HCT116 (cell line): ENCODE measurements at regions not wholly inside any gene's neighbourhood (a gene's known extent, or its start where the extent isn't known, plus 50 kb on each side); places are given as distances from the start of the nearest gene placed in this dataset.

Source experiments
- ATAC-seq: fragments of 200-7000 bp; cut with Tn5 transposase; 2 replicates; pipeline ENCODE4 v1.9.1; 2020; ENCODE audit warnings: mild to moderate bottlenecking, moderate library complexity
- BruUV-seq: library from RNA; stranded (reverse); fragments of 400-500 nt; replicated peaks from 2 replicates; lab custom pipeline; 2021; lab: Mats Ljungman, UMichigan
- CTCF ChIA-PET: fragments of 300-600 bp; sonication (Branson Sonifier 250); formaldehyde crosslinking; loops from one replicate; lab custom pipeline; 2021; ENCODE audit warnings: antibody characterized with exemption; lab: Charles Lee
- POLR2A ChIA-PET: fragments of 300-600, 350-600 bp; sonication (Branson Sonifier 250); formaldehyde crosslinking; loops from one replicate; lab custom pipeline; 2021; ENCODE audit warnings: antibody characterized with exemption; lab: Charles Lee
- RAD21 ChIA-PET, 2 experiments: fragments of 300-600 bp; sonication (Branson Sonifier 250); formaldehyde crosslinking; loops; one replicate each; lab custom pipeline; 2023; ENCODE audit warnings: low total read pairs in 2 of 2; ENCODE audit not compliant: uncharacterized antibody in 2 of 2, unreplicated experiment in 2 of 2, low non-redundant PET in 1 of 2; lab: Charles Lee
- DNase-seq: peaks from one replicate; pipeline ENCODE4 v3.0.0-alpha.2; 2010; ENCODE audit warnings: low read depth, low spot score
- H2AFZ ChIP-seq: fragments of 200-600 bp; shearing (Covaris generic), sonication (generic); 2 replicates; pipeline ENCODE4 v1.6.1; 2017; ENCODE audit warnings: low read depth, mixed run types, mixed read lengths, antibody characterized with exemption, low read length; ENCODE audit not compliant: poor library complexity, severe bottlenecking
- H3K27ac ChIP-seq: 2 replicates; pipeline ENCODE4 v1.5.1; 2012; ENCODE audit warnings: low read depth, low read length
- H3K27me3 ChIP-seq: fragments of 200-600 bp; sonication (generic); 2 replicates; pipeline ENCODE4 v1.6.1; 2016; ENCODE audit warnings: mixed run types, low read length, mixed read lengths; ENCODE audit not compliant: insufficient read depth
- H3K36me3 ChIP-seq, 2 experiments: fragments of 200-500 bp in 1 of 2; fragments of 200-600 bp in 1 of 2; sonication (Bioruptor generic) in 1 of 2; sonication (generic) in 1 of 2; 2 replicates each; pipeline versions ENCODE4 v1.5.1 to v1.6.1; 2014 to 2016; ENCODE audit warnings: low read length in 2 of 2, inconsistent platforms in 1 of 2, mixed read lengths in 1 of 2, mixed run types in 1 of 2; ENCODE audit not compliant: insufficient read depth in 2 of 2, control insufficient read depth in 1 of 2
- H3K4me1 ChIP-seq, 2 experiments: fragments of 200-600 bp in 1 of 2; sonication (generic) in 1 of 2; 2 replicates each; pipeline versions ENCODE4 v1.5.1 to v1.6.1; 2012 to 2017; ENCODE audit warnings: low read length in 2 of 2, inconsistent platforms in 1 of 2, mild to moderate bottlenecking in 1 of 2, mixed read lengths in 1 of 2, mixed run types in 1 of 2, moderate library complexity in 1 of 2; ENCODE audit not compliant: insufficient read depth in 2 of 2, control insufficient read depth in 1 of 2
- H3K4me2 ChIP-seq: fragments of 200-600 bp; sonication (generic); 2 replicates; pipeline ENCODE4 v1.6.1; 2017; ENCODE audit warnings: mixed run types, low read length, mixed read lengths
- H3K4me3 ChIP-seq, 2 experiments: fragments of 200-600 bp in 1 of 2; sonication (generic) in 1 of 2; replicated peaks in 1 of 2; 2 replicates each; pipeline ENCODE4 v1.5.1; 2011 to 2016; ENCODE audit warnings: low read length in 2 of 2, control low read depth in 1 of 2, low read depth in 1 of 2, mild to moderate bottlenecking in 1 of 2, mixed read lengths in 1 of 2, mixed run types in 1 of 2
- H3K79me2 ChIP-seq: fragments of 200-600 bp; sonication (generic); 2 replicates; pipeline ENCODE4 v1.6.1; 2017; ENCODE audit warnings: mild to moderate bottlenecking, mixed run types, low read length, moderate library complexity, mixed read lengths; ENCODE audit not compliant: insufficient read depth
- H3K9ac ChIP-seq: fragments of 200-600 bp; sonication (generic); 2 replicates; pipeline ENCODE4 v1.6.1; 2016; ENCODE audit warnings: low read length, mixed read lengths
- H3K9me2 ChIP-seq: fragments of 200-600 bp; sonication (generic), shearing (Covaris generic); 2 replicates; pipeline ENCODE4 v1.6.1; 2017; ENCODE audit warnings: mixed run types, mild to moderate bottlenecking, moderate library complexity; ENCODE audit not compliant: insufficient read depth
- H3K9me3 ChIP-seq, 2 experiments: fragments of 200-500 bp in 1 of 2; fragments of 200-600 bp in 1 of 2; sonication (Bioruptor generic) in 1 of 2; sonication (generic) in 1 of 2; 2 replicates each; pipeline ENCODE4 v1.6.1; 2014 to 2017; ENCODE audit warnings: low read length in 2 of 2, mixed read lengths in 2 of 2, inconsistent platforms in 1 of 2, low read depth in 1 of 2, mild to moderate bottlenecking in 1 of 2, mixed run types in 1 of 2, moderate library complexity in 1 of 2; ENCODE audit not compliant: control insufficient read depth in 1 of 2, insufficient read depth in 1 of 2
- H4K20me1 ChIP-seq: fragments of 200-600 bp; sonication (generic), shearing (Covaris generic); 2 replicates; pipeline ENCODE4 v1.6.1; 2017; ENCODE audit warnings: mixed run types, mild to moderate bottlenecking, moderate library complexity; ENCODE audit not compliant: insufficient read depth
- ATF3 ChIP-seq: IDR thresholded peaks from 2 replicates; pipeline ENCODE4 v1.6.1; 2012
- CEBPB ChIP-seq: IDR thresholded peaks from 2 replicates; pipeline ENCODE4 v1.6.1; 2012; ENCODE audit warnings: low read depth
- ELF1 ChIP-seq: IDR thresholded peaks from 2 replicates; pipeline ENCODE4 v1.6.1; 2012; ENCODE audit warnings: low read depth, borderline replicate concordance
- FOSL1 ChIP-seq: IDR thresholded peaks from 2 replicates; pipeline ENCODE4 v1.6.1; 2012; ENCODE audit warnings: low read depth
- MAX ChIP-seq: IDR thresholded peaks from 2 replicates; pipeline ENCODE4 v1.6.1; 2012
- POLR2A ChIP-seq: IDR thresholded peaks from 2 replicates; pipeline ENCODE4 v1.7.0; 2011; ENCODE audit warnings: borderline replicate concordance; ENCODE audit not compliant: insufficient read depth, insufficient read length; ENCODE audit errors: extremely low read depth
- POLR2AphosphoS5 ChIP-seq: IDR thresholded peaks from 2 replicates; pipeline ENCODE4 v1.6.1; 2011; ENCODE audit warnings: mild to moderate bottlenecking, low read depth, low read length, moderate library complexity
- SP1 ChIP-seq: IDR thresholded peaks from 2 replicates; pipeline ENCODE4 v1.6.1; 2012; ENCODE audit warnings: low read depth
- SRF ChIP-seq: IDR thresholded peaks from 2 replicates; pipeline ENCODE4 v1.6.1; 2012; ENCODE audit warnings: low read depth
- TCF7L2 ChIP-seq: IDR thresholded peaks from 2 replicates; pipeline ENCODE4 v1.7.0; 2011; ENCODE audit warnings: borderline replicate concordance, inconsistent platforms; ENCODE audit not compliant: insufficient read depth, insufficient read length; ENCODE audit errors: extremely low read depth
- YY1 ChIP-seq: IDR thresholded peaks from 2 replicates; pipeline ENCODE4 v1.6.1; 2011; ENCODE audit warnings: low read length, low read depth, moderate library complexity, mild to moderate bottlenecking; ENCODE audit not compliant: insufficient replicate concordance; ENCODE audit errors: extremely low read depth
- ZBTB33 ChIP-seq: IDR thresholded peaks from 2 replicates; pipeline ENCODE4 v1.6.1; 2011; ENCODE audit warnings: mild to moderate bottlenecking, low read length, moderate library complexity; ENCODE audit not compliant: insufficient replicate concordance; ENCODE audit errors: extremely low read depth
- ZFX ChIP-seq: fragments of 450-650 bp; IDR thresholded peaks from 2 replicates; pipeline ENCODE4 v1.6.1; 2017
- intact Hi-C: fragments of 100-400 bp; cut with micrococcal nuclease; formaldehyde crosslinking; loops from 2 replicates; pipeline ENCODE4 v1.10.0; 2022
- TF ChIP-seq, protein P1 (sequence below): IDR thresholded peaks from 2 replicates; pipeline ENCODE4 v1.6.1; 2012; ENCODE audit warnings: low read depth
- TF ChIP-seq, protein P2 (sequence below), 3 experiments: fragments of 200-600 bp in 1 of 3; sonication (generic) in 1 of 3; IDR thresholded peaks in 2 of 3; conservative IDR thresholded peaks in 1 of 3; 2 replicates each; pipeline ENCODE4 v1.5.1; 2012 to 2017; ENCODE audit warnings: low read depth in 2 of 3, low read length in 2 of 3, antibody characterized with exemption in 1 of 3, borderline replicate concordance in 1 of 3, control low read depth in 1 of 3, mild to moderate bottlenecking in 1 of 3, mixed read lengths in 1 of 3, mixed run types in 1 of 3, moderate library complexity in 1 of 3; ENCODE audit not compliant: insufficient read depth in 1 of 3

DNA sequence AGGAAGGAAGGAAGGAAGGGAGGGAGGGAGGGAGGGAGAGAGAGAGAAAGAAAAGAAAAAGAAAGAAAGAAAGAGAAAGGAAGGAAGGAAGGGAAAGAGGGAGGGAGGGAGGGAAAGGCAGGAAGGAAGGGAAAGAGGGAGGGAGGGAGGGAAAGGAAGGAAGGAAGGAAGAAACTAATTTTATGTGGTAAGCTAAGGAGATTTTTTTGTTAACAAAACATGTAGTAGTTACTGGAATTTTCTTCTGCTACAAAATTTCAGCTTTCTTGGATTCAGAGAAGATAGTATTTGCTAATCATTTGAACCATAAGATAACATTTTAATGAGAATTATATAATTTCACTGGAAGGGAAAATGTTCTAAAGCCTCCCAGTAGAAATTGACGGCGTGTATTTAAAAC, 437.8 kb upstream of the DCN start:
- H3K79me2 ChIP-seq, result no peaks in the 10 kb centered on the region
- TF ChIP-seq POLR2A (no peak), MAX (no peak), TCF7L2 (no peak), CEBPB (no peak), POLR2AphosphoS5 (no peak), SP1 (no peak), ZBTB33 (no peak), FOSL1 (no peak), YY1 (no peak), SRF (no peak), ELF1 (no peak), ZFX (no peak), ATF3 (no peak)
- TF ChIP-seq, protein P1, sequence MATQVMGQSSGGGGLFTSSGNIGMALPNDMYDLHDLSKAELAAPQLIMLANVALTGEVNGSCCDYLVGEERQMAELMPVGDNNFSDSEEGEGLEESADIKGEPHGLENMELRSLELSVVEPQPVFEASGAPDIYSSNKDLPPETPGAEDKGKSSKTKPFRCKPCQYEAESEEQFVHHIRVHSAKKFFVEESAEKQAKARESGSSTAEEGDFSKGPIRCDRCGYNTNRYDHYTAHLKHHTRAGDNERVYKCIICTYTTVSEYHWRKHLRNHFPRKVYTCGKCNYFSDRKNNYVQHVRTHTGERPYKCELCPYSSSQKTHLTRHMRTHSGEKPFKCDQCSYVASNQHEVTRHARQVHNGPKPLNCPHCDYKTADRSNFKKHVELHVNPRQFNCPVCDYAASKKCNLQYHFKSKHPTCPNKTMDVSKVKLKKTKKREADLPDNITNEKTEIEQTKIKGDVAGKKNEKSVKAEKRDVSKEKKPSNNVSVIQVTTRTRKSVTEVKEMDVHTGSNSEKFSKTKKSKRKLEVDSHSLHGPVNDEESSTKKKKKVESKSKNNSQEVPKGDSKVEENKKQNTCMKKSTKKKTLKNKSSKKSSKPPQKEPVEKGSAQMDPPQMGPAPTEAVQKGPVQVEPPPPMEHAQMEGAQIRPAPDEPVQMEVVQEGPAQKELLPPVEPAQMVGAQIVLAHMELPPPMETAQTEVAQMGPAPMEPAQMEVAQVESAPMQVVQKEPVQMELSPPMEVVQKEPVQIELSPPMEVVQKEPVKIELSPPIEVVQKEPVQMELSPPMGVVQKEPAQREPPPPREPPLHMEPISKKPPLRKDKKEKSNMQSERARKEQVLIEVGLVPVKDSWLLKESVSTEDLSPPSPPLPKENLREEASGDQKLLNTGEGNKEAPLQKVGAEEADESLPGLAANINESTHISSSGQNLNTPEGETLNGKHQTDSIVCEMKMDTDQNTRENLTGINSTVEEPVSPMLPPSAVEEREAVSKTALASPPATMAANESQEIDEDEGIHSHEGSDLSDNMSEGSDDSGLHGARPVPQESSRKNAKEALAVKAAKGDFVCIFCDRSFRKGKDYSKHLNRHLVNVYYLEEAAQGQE, result no peak
- TF ChIP-seq, protein P2, sequence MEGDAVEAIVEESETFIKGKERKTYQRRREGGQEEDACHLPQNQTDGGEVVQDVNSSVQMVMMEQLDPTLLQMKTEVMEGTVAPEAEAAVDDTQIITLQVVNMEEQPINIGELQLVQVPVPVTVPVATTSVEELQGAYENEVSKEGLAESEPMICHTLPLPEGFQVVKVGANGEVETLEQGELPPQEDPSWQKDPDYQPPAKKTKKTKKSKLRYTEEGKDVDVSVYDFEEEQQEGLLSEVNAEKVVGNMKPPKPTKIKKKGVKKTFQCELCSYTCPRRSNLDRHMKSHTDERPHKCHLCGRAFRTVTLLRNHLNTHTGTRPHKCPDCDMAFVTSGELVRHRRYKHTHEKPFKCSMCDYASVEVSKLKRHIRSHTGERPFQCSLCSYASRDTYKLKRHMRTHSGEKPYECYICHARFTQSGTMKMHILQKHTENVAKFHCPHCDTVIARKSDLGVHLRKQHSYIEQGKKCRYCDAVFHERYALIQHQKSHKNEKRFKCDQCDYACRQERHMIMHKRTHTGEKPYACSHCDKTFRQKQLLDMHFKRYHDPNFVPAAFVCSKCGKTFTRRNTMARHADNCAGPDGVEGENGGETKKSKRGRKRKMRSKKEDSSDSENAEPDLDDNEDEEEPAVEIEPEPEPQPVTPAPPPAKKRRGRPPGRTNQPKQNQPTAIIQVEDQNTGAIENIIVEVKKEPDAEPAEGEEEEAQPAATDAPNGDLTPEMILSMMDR (IDR thresholded peaks at IDR 0.05 in 2 of 3, conservative IDR thresholded peaks at IDR 0.05 in 1 of 3; ENCODE audit: borderline replicate concordance in 1 of 3, insufficient read depth in 1 of 3, low read depth in 2 of 3, low read length in 2 of 3), result no peak
- H4K20me1 ChIP-seq, result no peaks in the 10 kb centered on the region
- H3K9me3 ChIP-seq, result no peaks in the 10 kb centered on the region
- intact Hi-C loops, result no loop called here
- H3K27me3 ChIP-seq, result no peaks in the 10 kb centered on the region
- ChIA-PET RAD21 (no interaction called here), POLR2A (no interaction called here), CTCF (no interaction called here)
- no peak overlapping the region for H3K4me2 ChIP-seq
- no peak overlapping the region for H3K9ac ChIP-seq
- H3K9me2 ChIP-seq, result no peaks in the 10 kb centered on the region
- peaks cover 0 to 8% of the 10 kb centered on the region in 2 experiments; a peak in 2 of 4 replicates for H3K4me1 ChIP-seq
- H3K27ac ChIP-seq, result no peak overlapping the region
- H2AFZ ChIP-seq, result no peak overlapping the region
- ATAC-seq (no peak), DNase-seq (no peak)
- BruUV-seq, result no TSS peak
- no peaks in the 10 kb centered on the region for H3K36me3 ChIP-seq
- H3K4me3 ChIP-seq, result no peak overlapping the region
